B cell (primary cell): ENCODE measurements at regions not wholly inside any gene's neighbourhood (a gene's known extent, or its start where the extent isn't known, plus 50 kb on each side); places are given as distances from the start of the nearest gene placed in this dataset.

Experiments
- ATAC-seq: fragments of 200-7000 bp; cut with Tn5 transposase; one replicate; pipeline ENCODE4 v1.10.0; 2021; ENCODE audit warnings: low read depth, mild to moderate bottlenecking, moderate number of reproducible peaks, moderate library complexity
- CTCF ChIA-PET: fragments of 350-600 bp; sonication (Branson Sonifier 250); formaldehyde crosslinking; loops from one replicate; lab custom pipeline; 2021; ENCODE audit warnings: antibody characterized with exemption, inconsistent platforms; lab: Charles Lee
- POLR2A ChIA-PET: fragments of 350-600 bp; sonication (Branson Sonifier 250); formaldehyde crosslinking; loops from one replicate; lab custom pipeline; 2021; ENCODE audit warnings: antibody characterized with exemption; lab: Charles Lee
- DNase-seq: peaks from one replicate; pipeline ENCODE4 v3.0.0; 2013
- H2AFZ ChIP-seq: 2 replicates; pipeline ENCODE4 v1.6.1; 2012; ENCODE audit warnings: mild to moderate bottlenecking, low read depth, low read length; ENCODE audit not compliant: insufficient read depth, poor library complexity, severe bottlenecking
- H3K27ac ChIP-seq, 2 donors: 1 replicate in 1 of 2; 2 replicates in 1 of 2; pipeline ENCODE4 v1.5.1; 2012 to 2013; ENCODE audit warnings: low read length in 2 of 2, mild to moderate bottlenecking in 2 of 2, moderate library complexity in 1 of 2
- H3K27me3 ChIP-seq, 4 experiments: fragments of 200-600 bp in 1 of 4; sonication (generic) in 1 of 4; replicated peaks in 1 of 4; 1 replicate in 2 of 4; 2 replicates in 2 of 4; pipeline versions ENCODE4 v1.6.1 to v1.7.0; 2013 to 2016; ENCODE audit warnings: low read length in 3 of 4, mild to moderate bottlenecking in 2 of 4, mixed read lengths in 1 of 4, moderate library complexity in 1 of 4; ENCODE audit not compliant: insufficient read depth in 4 of 4, control insufficient read depth in 3 of 4; ENCODE audit errors: control extremely low read depth in 1 of 4
- H3K36me3 ChIP-seq, 2 experiments: replicated peaks in 1 of 2; 1 replicate in 1 of 2; 2 replicates in 1 of 2; pipeline versions ENCODE4 v1.6.1 to v1.7.1; 2013; ENCODE audit warnings: low read length in 1 of 2; ENCODE audit not compliant: insufficient read depth in 2 of 2, control insufficient read depth in 1 of 2; ENCODE audit errors: control extremely low read depth in 1 of 2, extremely low read depth in 1 of 2
- H3K4me1 ChIP-seq, 2 donors: fragments of 200-600 bp in 1 of 2; sonication (generic) in 1 of 2; 1 replicate in 1 of 2; 2 replicates in 1 of 2; pipeline versions ENCODE4 v1.5.1 to v1.6.1; 2013 to 2017; ENCODE audit warnings: low read length in 2 of 2; ENCODE audit not compliant: control insufficient read depth in 2 of 2, insufficient read depth in 2 of 2
- H3K4me2 ChIP-seq: replicated peaks from 2 replicates; pipeline ENCODE3; 2012; ENCODE audit warnings: mild to moderate bottlenecking, low read depth, low read length; ENCODE audit not compliant: poor library complexity, severe bottlenecking
- H3K4me3 ChIP-seq, 5 experiments: fragments of 200-600 bp in 1 of 5; sonication (generic) in 1 of 5; 1 replicate in 3 of 5; 2 replicates in 2 of 5; pipeline versions ENCODE4 v1.5.1 to v1.7.0; 2011 to 2016; ENCODE audit warnings: low read length in 4 of 5, mild to moderate bottlenecking in 4 of 5, low read depth in 2 of 5, control low read depth in 1 of 5, moderate library complexity in 1 of 5; ENCODE audit not compliant: insufficient read depth in 1 of 5; ENCODE audit errors: control extremely low read depth in 1 of 5, extremely low read depth in 1 of 5
- H3K79me2 ChIP-seq: fragments of 200-600 bp; sonication (generic); one replicate; pipeline ENCODE4 v1.6.0; 2016; ENCODE audit warnings: low read length; ENCODE audit not compliant: control insufficient read depth, insufficient read depth
- H3K9ac ChIP-seq: fragments of 200-600 bp; sonication (generic); 2 replicates; pipeline ENCODE4 v1.6.1; 2017; ENCODE audit warnings: mild to moderate bottlenecking, low read length, moderate library complexity
- H3K9me3 ChIP-seq, 3 donors: one replicate each; pipeline versions ENCODE4 v1.6.1 to v1.7.1; 2013; ENCODE audit warnings: low read length in 2 of 3; ENCODE audit not compliant: control insufficient read depth in 2 of 3, insufficient read depth in 1 of 3; ENCODE audit errors: control extremely low read depth in 1 of 3
- H4K20me1 ChIP-seq: 2 replicates; pipeline ENCODE4 v1.6.0; 2012; ENCODE audit warnings: mild to moderate bottlenecking, low read length; ENCODE audit not compliant: insufficient read depth, control insufficient read depth, poor library complexity, severe bottlenecking
- H3K27ac Mint-ChIP-seq: one replicate; pipeline ENCODE4 v1.8.0; 2021; ENCODE audit warnings: mixed read lengths
- H3K27me3 Mint-ChIP-seq: one replicate; pipeline ENCODE4 v1.8.0; 2021; ENCODE audit warnings: mixed read lengths
- H3K4me1 Mint-ChIP-seq: one replicate; pipeline ENCODE4 v1.8.0; 2021; ENCODE audit warnings: mixed read lengths
- H3K4me3 Mint-ChIP-seq: one replicate; pipeline ENCODE4 v1.8.0; 2021; ENCODE audit warnings: mixed read lengths
- H3K9me3 Mint-ChIP-seq: one replicate; pipeline ENCODE4 v1.8.0; 2022; ENCODE audit warnings: mixed read lengths; ENCODE audit not compliant: insufficient read depth
- EZH2 ChIP-seq: IDR thresholded peaks from 2 replicates; pipeline ENCODE4 v1.6.1; 2012; ENCODE audit warnings: borderline replicate concordance, low read depth, mild to moderate bottlenecking, moderate library complexity, low read length; ENCODE audit not compliant: insufficient read depth, poor library complexity, severe bottlenecking
- WGBS: methylation state at CpG from one replicate; pipeline ENCODE4 v1.1.5; 2013; ENCODE audit warnings: missing lambda C conversion rate; ENCODE audit not compliant: insufficient coverage; 5-methylcytosine and 5-hydroxymethylcytosine counted together
- intact Hi-C: fragments of 100-400 bp; cut with micrococcal nuclease; formaldehyde crosslinking; loops from one replicate; pipeline ENCODE4 v1.10.0; 2022
- TF ChIP-seq, protein P1 (sequence below): fragments of 200-600 bp; IDR thresholded peaks from one replicate; pipeline ENCODE4 v1.8.0; 2022; ENCODE audit warnings: antibody characterized with exemption, mild to moderate bottlenecking

DNA sequence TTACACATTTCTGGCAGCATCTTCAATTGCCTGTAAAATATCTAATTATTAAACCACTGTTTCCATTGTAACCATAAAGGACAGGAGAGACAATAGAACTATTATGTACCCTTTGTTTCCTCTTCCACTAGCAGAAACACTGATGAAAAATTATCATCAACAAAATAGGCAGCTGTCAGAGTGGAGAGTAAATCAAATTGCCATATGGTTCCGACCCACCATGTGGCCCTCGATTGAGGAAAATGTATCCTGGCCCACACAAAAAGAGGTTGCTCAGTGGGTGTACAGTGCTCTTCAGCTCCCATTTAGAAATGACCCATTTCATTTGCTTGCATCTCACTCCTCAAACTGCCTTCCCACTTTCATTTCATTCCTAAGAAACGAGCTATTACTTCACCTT is 570.6 kb upstream of the UBE2E2 start:
- H3K36me3 ChIP-seq: no peaks in the 10 kb centered on the region
- H3K4me2 ChIP-seq: no peak overlapping the region
- no peak overlapping the region for H3K4me3 ChIP-seq
- DNase-seq (no peak), ATAC-seq (no peak)
- H3K4me3 Mint-ChIP-seq: no peak overlapping the region
- H3K27me3 ChIP-seq: no peaks in the 10 kb centered on the region
- H3K4me1 ChIP-seq: no peaks in the 10 kb centered on the region
- no peak overlapping the region for H3K27ac Mint-ChIP-seq
- CTCF ChIA-PET: no interaction called here
- intact Hi-C loops: no loop called here
- H3K9me3 Mint-ChIP-seq: no peaks in the 10 kb centered on the region
- peaks cover 7% of the 10 kb centered on the region for H3K27me3 Mint-ChIP-seq
- H3K27ac ChIP-seq: no peak overlapping the region
- H3K4me1 Mint-ChIP-seq: no peaks in the 10 kb centered on the region
- H3K79me2 ChIP-seq: no peaks in the 10 kb centered on the region
- peaks cover 0 to 7% (median 0%) of the 10 kb centered on the region in 3 donors for H3K9me3 ChIP-seq
- POLR2A ChIA-PET: no interaction called here
- no peaks in the 10 kb centered on the region for H4K20me1 ChIP-seq
- no peak overlapping the region for H3K9ac ChIP-seq
- no peak for TF ChIP-seq EZH2
- TF ChIP-seq, protein P1, sequence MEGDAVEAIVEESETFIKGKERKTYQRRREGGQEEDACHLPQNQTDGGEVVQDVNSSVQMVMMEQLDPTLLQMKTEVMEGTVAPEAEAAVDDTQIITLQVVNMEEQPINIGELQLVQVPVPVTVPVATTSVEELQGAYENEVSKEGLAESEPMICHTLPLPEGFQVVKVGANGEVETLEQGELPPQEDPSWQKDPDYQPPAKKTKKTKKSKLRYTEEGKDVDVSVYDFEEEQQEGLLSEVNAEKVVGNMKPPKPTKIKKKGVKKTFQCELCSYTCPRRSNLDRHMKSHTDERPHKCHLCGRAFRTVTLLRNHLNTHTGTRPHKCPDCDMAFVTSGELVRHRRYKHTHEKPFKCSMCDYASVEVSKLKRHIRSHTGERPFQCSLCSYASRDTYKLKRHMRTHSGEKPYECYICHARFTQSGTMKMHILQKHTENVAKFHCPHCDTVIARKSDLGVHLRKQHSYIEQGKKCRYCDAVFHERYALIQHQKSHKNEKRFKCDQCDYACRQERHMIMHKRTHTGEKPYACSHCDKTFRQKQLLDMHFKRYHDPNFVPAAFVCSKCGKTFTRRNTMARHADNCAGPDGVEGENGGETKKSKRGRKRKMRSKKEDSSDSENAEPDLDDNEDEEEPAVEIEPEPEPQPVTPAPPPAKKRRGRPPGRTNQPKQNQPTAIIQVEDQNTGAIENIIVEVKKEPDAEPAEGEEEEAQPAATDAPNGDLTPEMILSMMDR: no peak
- H2AFZ ChIP-seq: no peak overlapping the region
- WGBS: 79% methylated on average over 2 of the region's 3 CpGs

DNA sequence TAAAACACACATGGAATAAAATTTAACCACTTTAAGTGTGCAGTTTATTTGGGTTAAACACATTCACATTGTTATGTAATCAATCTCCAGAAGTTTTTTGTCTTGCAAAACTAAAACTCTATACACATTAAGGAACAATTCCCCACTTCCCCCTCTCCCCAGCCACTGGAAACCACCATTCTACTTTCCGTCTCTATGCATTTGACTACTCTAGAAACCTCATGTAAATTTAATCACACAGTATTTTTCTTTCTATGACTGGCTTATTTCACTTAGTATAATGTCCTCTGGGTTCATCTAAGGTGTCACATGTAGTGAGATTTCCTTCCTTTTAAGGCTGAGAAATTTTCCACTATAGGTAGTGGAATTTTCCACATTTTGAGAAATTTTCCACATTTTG is 568.7 kb upstream of the UBE2E2 start:
- no peak overlapping the region for H3K27ac Mint-ChIP-seq
- H3K4me3 Mint-ChIP-seq: no peak overlapping the region
- WGBS: no CpG with 5 or more reads among the region's 1 CpG
- Histone ChIP-seq H3K9ac (no peak overlapping the region), H3K36me3 (no peaks in the 10 kb centered on the region), H3K4me2 (no peak overlapping the region), H3K4me1 (no peaks in the 10 kb centered on the region), H3K9me3 (no peaks in the 10 kb centered on the region), H3K27me3 (no peaks in the 10 kb centered on the region), H3K79me2 (no peaks in the 10 kb centered on the region), H3K4me3 (no peak overlapping the region), H3K27ac (no peak overlapping the region), H4K20me1 (no peaks in the 10 kb centered on the region), H2AFZ (no peak overlapping the region)
- DNase-seq: no peak
- H3K4me1 Mint-ChIP-seq: no peaks in the 10 kb centered on the region
- peaks cover 7% of the 10 kb centered on the region for H3K27me3 Mint-ChIP-seq
- POLR2A ChIA-PET: no interaction called here
- peaks cover 4% of the 10 kb centered on the region for H3K9me3 Mint-ChIP-seq
- TF ChIP-seq, protein P1: no peak
- TF ChIP-seq EZH2: no peak
- intact Hi-C loops: no loop called here
- no peak for ATAC-seq
- CTCF ChIA-PET: no interaction called here
